ENCODE measurements at regions not wholly inside any gene's neighbourhood (a gene's known extent, or its start where the extent isn't known, plus 50 kb on each side); places are given as distances from the start of the nearest gene placed in this dataset.

GRCh38 chr1:30265127-30266070, 458.0 kb downstream of the MATN1 start:
- no peak for DNase-seq
- Histone ChIP-seq H3K4me3 (ENCODE audit: low read depth, low read length) (no peak overlapping the region), H3K27me3 (replicated peaks; ENCODE audit: control insufficient read depth, insufficient read depth, low read length) (no peaks in the 10 kb centered on the region), H3K4me1 (no peaks in the 10 kb centered on the region), H3K36me3 (ENCODE audit: control insufficient read depth, insufficient read depth, low read length) (no peaks in the 10 kb centered on the region), H3K9me3 (no peaks in the 10 kb centered on the region)
- Mint-ChIP-seq H3K4me1 (ENCODE audit: low read depth, unreplicated experiment) (no peaks in the 10 kb centered on the region), H3K4me3 (ENCODE audit: unreplicated experiment) (no peak overlapping the region), H3K27me3 (ENCODE audit: insufficient read depth, unreplicated experiment) (peaks cover 12% of the 10 kb centered on the region), H3K9me3 (ENCODE audit: unreplicated experiment) (no peaks in the 10 kb centered on the region), H3K36me3 (ENCODE audit: insufficient read depth, unreplicated experiment) (no peaks in the 10 kb centered on the region), H3K27ac (ENCODE audit: unreplicated experiment) (no peak overlapping the region)
- intact Hi-C loops (cut with micrococcal nuclease; ENCODE audit: unreplicated experiment): no loop called here
- ChIA-PET CTCF (no interaction called here), POLR2A (no interaction called here)
- TF ChIP-seq, protein P1, sequence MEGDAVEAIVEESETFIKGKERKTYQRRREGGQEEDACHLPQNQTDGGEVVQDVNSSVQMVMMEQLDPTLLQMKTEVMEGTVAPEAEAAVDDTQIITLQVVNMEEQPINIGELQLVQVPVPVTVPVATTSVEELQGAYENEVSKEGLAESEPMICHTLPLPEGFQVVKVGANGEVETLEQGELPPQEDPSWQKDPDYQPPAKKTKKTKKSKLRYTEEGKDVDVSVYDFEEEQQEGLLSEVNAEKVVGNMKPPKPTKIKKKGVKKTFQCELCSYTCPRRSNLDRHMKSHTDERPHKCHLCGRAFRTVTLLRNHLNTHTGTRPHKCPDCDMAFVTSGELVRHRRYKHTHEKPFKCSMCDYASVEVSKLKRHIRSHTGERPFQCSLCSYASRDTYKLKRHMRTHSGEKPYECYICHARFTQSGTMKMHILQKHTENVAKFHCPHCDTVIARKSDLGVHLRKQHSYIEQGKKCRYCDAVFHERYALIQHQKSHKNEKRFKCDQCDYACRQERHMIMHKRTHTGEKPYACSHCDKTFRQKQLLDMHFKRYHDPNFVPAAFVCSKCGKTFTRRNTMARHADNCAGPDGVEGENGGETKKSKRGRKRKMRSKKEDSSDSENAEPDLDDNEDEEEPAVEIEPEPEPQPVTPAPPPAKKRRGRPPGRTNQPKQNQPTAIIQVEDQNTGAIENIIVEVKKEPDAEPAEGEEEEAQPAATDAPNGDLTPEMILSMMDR (IDR thresholded peaks at IDR 0.05; ENCODE audit: insufficient read depth in 1 of 2, low read depth in 1 of 2, low read length in 1 of 2, severe bottlenecking in 1 of 2, unreplicated experiment in 1 of 2): no peak
- BruUV-seq (replicated peaks): no TSS peak

GRCh38 chr1:30264672-30265025, 458.7 kb downstream of the MATN1 start:
- TF ChIP-seq, protein P1 (IDR thresholded peaks at IDR 0.05; ENCODE audit: insufficient read depth in 1 of 2, low read depth in 1 of 2, low read length in 1 of 2, severe bottlenecking in 1 of 2, unreplicated experiment in 1 of 2): no peak

DNA sequence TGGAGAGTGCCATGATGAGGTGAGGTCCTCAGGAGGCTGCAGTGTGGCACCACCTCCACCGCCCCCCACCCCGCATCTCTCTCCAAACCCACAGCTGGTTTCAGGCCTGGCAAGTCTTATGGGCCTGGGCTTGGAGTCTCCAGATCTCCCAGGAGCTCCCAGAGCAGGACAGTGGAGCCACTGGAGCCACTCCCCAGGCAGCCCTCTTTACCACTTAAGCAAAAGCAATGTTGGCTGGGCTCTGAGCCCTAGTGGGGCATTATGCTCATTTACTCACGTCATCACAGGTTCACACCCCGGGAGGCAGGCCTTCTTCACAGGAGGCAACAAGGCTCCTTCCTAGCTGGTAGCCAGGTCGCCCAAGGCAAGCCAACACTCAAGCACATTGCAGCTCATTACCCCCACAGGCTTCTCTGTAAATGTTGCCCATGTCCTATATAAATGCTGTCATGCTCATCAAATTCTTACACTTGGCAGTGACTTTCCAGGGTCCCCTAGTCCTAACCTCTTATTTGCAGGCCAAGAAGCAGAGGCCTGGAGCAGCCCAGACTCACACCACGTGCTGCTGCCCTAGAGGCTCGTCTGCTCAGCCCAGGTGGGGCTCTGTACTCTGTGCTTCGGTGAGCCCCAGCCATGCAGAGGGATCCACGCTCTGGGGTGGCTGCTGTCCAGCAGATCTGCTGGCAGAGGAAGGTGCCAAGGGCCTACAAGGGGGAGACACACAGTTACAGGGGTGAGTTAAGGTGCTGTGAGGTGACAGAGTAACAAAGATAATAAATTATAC, 459.3 kb downstream of the MATN1 start:
- Histone ChIP-seq H3K4me3 (ENCODE audit: low read depth, low read length) (no peak overlapping the region), H3K27me3 (replicated peaks; ENCODE audit: control insufficient read depth, insufficient read depth, low read length) (no peaks in the 10 kb centered on the region), H3K36me3 (ENCODE audit: control insufficient read depth, insufficient read depth, low read length) (no peaks in the 10 kb centered on the region), H3K9me3 (no peaks in the 10 kb centered on the region), H3K4me1 (no peaks in the 10 kb centered on the region)
- H3K36me3 Mint-ChIP-seq (ENCODE audit: insufficient read depth, unreplicated experiment): no peaks in the 10 kb centered on the region
- no peaks in the 10 kb centered on the region for H3K9me3 Mint-ChIP-seq (ENCODE audit: unreplicated experiment)
- TF ChIP-seq, protein P1 (IDR thresholded peaks at IDR 0.05; ENCODE audit: insufficient read depth in 1 of 2, low read depth in 1 of 2, low read length in 1 of 2, severe bottlenecking in 1 of 2, unreplicated experiment in 1 of 2): no peak
- ChIA-PET CTCF (no interaction called here), POLR2A (no interaction called here)
- H3K4me1 Mint-ChIP-seq (ENCODE audit: low read depth, unreplicated experiment): no peaks in the 10 kb centered on the region
- H3K27ac Mint-ChIP-seq (ENCODE audit: unreplicated experiment): no peak overlapping the region
- intact Hi-C loops (cut with micrococcal nuclease; ENCODE audit: unreplicated experiment): no loop called here
- DNase-seq: no peak
- H3K4me3 Mint-ChIP-seq (ENCODE audit: unreplicated experiment): no peak overlapping the region
- H3K27me3 Mint-ChIP-seq (ENCODE audit: insufficient read depth, unreplicated experiment): peaks cover 9% of the 10 kb centered on the region
- BruUV-seq (replicated peaks): no TSS peak

More at GRCh38 chr1:30264672-30265025, 458.7 kb downstream of the MATN1 start:
- Histone ChIP-seq H3K4me1 (no peaks in the 10 kb centered on the region), H3K9me3 (no peaks in the 10 kb centered on the region), H3K4me3 (ENCODE audit: low read depth, low read length) (no peak overlapping the region), H3K27me3 (replicated peaks; ENCODE audit: control insufficient read depth, insufficient read depth, low read length) (no peaks in the 10 kb centered on the region), H3K36me3 (ENCODE audit: control insufficient read depth, insufficient read depth, low read length) (no peaks in the 10 kb centered on the region)
- intact Hi-C loops (cut with micrococcal nuclease; ENCODE audit: unreplicated experiment): no loop called here
- CTCF ChIA-PET: no interaction called here
- H3K36me3 Mint-ChIP-seq (ENCODE audit: insufficient read depth, unreplicated experiment): no peaks in the 10 kb centered on the region
- no peak for DNase-seq
- H3K27ac Mint-ChIP-seq (ENCODE audit: unreplicated experiment): no peak overlapping the region
- BruUV-seq (replicated peaks): no TSS peak
- POLR2A ChIA-PET: no interaction called here
- no peak overlapping the region for H3K4me3 Mint-ChIP-seq (ENCODE audit: unreplicated experiment)
- peaks cover 8% of the 10 kb centered on the region for H3K27me3 Mint-ChIP-seq (ENCODE audit: insufficient read depth, unreplicated experiment)
- no peaks in the 10 kb centered on the region for H3K9me3 Mint-ChIP-seq (ENCODE audit: unreplicated experiment)
- H3K4me1 Mint-ChIP-seq (ENCODE audit: low read depth, unreplicated experiment): no peaks in the 10 kb centered on the region
